HG03439 (cell line): ENCODE measurements at regions not wholly inside any gene's neighbourhood (a gene's known extent, or its start where the extent isn't known, plus 50 kb on each side); places are given as distances from the start of the nearest gene placed in this dataset.

ENCODE experiments used
- ATAC-seq: cut with Tn5 transposase; IDR thresholded peaks from one replicate; pipeline ENCODE4 v1.9.1; 2021; ENCODE audit warnings: mild to moderate bottlenecking, moderate library complexity; ENCODE audit not compliant: unreplicated experiment

DNA sequence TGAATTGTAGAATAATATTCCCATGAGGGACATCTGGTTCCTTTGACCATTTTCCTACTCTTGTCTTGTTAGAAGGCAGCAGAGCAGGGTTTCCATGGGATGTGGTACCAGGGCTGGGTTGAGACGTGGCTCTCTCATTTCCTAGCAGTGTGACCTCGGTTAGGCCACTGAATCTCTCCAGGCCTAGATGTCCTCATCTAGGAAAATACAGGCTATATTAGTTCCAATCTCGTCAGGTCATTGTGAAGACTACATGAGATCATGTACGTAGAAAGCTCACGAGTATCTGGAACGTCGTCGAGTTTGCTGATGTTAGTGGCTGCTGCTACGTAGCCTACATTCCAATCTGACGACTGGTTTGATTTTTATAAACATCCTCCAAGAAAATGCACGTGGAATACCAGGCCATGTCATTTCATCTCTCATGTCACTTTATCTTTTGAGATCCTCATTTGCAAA is 278.2 kb upstream of the GATB start:
- ATAC-seq = no peak

DNA sequence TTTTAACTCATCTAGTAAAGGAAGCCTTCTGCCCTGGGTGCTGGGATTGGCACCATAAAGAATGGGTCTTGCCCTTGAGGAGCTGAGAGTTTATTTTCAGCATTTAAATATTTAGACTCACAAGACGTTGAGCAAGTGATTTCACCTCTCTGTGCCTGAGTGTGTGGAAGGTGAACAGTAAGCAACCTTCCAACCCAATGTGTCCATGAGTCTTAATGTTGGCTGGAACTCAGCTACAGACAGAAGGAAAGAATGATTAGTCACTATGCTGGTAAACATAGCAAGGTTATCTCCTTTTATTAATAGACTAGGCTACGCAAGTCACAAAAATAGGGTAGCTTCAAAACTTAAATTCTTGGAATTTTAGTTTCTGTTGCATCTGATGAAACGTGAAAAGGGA is 277.4 kb upstream of the GATB start:
- no peak for ATAC-seq

DNA sequence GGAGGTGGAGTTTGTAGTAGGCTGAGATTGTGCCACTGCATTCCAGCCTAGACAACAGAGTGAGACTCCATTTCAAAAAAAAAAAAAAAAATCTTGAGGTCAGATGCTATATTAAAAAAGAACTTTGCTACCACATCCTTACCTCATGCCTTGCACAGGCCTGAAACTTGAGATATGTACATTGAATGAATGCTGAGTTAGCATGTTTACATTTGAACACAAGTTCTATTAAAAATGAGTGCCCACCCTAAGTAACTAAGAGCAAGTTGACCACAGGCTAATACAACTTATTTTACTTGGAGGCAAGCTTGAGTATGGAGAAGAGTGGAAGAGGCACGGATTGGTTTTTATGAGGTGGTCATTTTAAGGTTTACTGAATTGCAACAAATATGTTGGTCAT is 276.6 kb upstream of the GATB start:
- no peak for ATAC-seq

DNA sequence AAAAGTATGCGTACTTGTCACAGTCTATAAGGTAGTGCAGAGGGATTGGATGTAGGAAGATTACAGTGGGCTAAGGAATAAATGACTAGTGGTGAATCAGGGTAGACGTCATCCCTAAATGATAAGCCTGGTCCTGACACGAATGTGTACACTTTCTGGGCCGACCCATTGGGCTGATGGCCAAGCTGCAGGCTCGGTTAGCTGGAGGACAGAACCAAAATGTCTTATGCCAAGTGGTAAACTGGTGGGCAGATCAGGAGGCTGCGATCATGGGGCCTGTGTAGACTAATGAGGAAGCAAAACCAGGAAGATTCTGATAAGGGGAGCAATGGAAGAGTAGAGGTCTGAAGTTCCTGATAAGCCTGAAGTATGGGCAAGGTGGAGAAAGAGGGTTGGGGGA is 272.8 kb upstream of the GATB start:
- ATAC-seq = no peak

DNA sequence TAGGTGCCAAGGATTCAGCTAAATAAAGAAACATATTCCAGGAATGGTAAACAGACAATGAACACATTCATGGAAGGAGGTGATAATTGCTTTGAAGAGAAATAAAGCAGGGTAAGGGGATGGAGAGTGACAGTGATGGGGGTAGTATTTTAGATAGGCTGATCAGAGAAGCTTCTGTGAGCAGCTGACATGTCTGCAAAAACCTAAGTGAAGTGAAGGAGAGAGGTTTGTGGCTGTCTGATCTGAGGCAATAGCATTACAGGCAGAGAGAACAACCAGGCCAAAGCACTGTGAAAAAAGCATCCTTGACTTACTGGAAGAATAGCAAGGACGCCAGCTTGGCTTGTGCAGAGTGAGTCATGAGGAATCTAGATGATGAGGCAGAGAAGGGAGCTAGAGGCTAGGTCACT is 271.9 kb upstream of the GATB start:
- no peak for ATAC-seq

DNA sequence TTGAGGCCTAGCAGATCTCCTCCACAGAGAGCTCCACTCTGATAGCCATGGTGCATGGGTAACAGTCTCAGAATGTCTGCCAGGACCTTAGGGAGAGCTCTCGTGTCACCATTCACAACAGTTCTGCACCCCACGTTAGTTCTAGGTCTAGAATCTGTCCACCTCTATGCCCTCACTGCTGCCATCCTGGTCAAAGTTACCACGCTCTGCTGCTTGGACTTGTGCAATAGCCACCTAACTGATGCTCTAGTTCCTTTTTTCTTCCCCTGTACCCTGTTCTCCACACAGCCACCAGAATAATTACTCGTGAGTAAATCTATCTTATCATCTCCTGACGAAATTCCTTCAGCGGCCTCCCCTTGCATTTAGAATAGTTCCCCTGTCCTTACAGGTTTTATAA is 268.8 kb upstream of the GATB start:
- no peak for ATAC-seq

DNA sequence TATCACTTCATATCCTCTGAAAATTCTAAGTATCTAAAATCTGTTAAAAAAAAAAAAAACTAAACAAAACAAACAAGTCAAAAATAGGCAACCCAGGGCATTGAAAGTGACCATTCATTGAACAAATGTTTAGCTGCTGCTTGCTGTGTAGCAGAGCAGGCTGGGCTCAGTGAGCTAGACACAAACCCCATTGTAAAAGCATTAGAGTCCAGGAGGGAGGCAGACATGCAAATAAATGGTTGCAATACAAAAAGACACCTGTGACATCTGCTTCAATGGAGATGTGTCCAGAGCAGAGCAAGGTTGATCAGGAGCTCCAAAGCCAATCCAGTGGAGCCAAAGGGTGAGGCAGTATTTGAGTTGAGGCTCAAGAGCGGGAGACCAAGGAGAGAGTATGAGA is 267.3 kb upstream of the GATB start:
- no peak for ATAC-seq

DNA sequence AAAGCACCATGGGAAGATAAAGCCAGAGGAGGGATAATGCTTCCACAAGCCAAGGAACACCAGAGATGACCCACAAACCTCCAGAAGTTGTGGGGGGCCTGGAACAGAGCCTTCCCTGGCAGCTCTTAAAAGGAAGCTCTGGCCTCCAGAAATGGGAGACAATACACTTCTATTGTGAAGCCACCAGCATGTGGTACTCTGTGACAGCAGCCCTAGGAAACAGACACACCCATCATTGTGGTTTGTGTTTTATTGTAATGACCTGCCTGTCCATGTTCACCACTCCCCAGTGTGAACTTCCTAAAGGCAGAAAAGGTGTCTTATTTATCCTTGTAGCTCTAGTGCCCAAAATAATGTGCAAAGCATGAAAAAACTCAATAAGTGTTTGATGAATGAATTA is 264.1 kb upstream of the GATB start:
- no peak for ATAC-seq

DNA sequence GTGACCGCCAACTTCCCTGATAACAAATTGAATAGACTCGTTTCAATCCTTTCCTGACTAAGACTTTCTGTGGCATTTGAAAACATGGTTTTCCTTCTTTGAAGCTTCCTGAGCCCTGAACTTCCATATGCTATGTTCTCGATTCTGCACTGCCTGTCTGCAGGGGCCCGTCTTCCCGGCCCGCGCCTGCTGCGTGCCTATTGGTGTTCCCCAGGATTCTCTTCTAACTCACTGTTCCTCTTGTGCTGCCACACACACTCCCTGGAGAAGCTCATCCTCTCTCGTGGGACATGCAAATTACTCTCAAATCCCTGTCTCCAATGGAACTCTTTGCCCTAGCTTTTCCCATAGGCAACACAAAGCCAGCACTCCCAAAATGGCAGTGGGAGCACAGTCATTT is 262.9 kb upstream of the GATB start:
- ATAC-seq = no peak

DNA sequence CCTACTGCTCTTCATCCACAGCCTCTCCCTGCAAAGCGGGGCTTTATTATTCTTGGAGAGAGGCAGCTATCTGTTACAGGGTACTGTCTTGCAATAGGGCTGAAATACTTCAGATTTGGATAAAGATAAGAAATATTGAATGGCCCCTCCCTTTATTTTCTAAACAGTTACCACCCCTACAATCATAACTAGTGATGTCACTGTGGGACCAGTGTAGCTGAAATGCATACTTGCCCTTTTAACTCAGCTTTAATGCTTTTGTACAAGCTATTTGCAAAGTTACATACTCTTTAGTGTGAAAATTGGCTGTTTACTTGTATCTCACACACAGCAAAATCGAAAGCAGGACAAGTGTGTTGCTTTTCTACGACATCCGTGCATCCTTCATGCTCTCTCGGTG is 261.7 kb upstream of the GATB start:
- no peak for ATAC-seq

DNA sequence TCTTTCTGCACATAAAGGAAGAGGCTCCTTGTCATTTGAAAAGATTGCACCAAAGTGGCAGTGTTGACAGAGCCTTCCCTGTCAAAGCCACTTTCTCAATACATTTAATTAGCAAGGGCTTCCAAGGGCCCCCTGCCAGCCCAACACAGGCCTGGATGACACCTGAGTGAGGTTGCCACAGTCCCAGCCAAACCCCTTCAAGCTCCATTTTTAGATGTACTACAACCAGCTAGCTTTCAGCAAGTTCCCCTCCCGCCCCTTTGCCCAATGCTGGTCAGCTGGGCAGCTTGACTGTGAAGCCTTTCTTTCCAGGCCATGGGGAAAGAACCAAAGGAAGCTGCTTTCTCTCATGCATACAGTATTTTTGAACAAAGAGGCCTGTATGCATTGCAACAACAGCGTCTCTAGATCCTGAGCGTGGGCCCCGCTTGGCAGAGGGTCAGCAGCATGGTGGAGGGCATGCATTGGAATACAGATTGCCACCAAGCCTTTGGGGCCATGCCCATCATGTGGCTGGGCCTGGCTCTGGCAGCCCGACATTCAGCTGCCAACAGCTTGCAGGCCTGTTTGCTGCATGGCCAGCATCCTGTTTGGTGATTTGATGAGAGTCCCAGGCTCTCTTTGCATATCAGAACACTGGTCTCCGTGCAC is 261.1 kb upstream of the GATB start:
- ATAC-seq = no peak

DNA sequence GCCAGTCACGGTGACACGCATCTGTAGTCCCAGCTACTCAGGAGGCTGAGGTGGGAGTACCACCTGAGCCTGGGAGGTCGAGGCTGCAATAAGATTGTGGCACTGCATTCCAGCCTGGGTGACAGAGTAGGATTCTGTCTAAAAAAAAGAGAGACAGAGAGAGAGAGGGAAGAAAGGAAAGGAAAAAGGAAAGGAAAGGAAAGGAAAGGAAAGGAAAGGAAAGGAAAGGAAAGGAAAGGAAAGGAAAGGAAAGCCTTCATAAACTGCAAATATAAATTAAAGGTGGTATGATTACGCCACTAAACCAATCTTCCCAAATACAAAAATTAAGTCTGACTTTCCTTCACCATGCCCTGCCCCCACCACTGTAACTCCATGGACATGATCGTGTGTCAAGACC is 259.3 kb upstream of the GATB start:
- no peak for ATAC-seq

DNA sequence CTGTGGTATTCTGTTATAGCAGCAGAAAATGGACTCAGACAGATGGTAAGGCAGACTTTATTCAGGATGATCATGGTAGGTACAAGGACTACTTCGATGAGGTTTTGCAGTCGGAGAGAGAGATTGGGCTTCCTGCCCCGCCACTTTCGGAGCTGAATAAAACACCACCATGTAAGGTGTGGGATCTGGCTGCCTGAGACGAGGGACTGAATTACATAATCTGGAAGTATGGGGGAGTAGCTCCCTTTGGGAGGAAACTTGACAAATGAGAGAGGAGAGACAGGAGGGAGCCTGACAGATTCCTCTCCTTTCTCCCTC is 255.5 kb upstream of the GATB start:
- no peak for ATAC-seq

DNA sequence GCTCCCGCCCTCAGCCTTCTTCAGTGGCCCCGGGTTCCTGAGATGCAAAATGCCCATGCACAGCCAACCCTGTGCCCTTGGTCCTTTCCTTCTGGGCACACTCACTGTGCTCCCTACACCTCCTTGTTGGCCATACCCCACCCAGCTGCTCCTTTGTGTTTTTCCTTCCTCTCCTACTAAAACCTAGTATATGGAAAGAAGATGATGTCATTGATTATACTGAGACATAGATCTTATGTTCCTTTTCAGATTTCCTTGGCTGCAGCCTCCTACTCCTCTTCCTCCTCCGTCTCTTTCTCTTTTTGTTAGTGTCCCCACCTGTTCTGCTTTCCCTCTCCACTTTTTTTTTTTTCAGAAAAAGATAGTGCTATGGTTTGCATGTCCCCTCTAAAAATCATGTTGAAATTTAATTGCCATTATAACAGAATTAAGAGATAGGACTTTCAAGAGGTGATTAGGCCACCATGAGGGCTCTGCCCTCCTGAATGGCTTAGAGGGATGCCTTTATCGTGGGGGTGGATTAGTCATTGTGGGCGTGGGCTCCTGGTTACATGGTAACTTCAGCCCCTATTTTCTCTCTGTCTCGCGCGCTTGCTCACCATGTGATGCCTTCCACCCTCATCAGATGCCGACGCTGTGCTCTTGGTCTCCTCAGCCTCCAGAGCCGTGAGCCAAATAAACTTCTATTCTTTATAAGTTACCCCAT is 254.9 kb upstream of the GATB start:
- no peak for ATAC-seq

DNA sequence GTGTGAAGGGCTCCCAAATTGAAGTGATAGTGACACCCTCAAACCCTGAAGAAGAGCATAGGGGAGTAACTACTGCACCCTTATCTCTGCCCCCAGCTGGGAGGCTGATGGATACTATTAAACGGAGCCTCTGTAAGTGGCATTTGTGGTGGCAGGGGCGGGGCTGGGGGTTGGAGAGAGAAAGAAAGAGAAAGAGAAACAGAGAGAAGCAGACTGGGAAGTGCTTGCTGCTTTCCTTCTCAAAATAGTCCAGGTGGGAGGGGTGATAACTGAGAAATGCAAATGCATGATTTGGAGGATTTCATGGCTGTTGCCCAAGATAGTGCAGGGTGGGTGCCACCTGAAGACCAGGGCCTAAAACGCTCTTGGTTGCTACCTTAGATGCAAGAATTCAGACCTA is 253.5 kb upstream of the GATB start:
- peak; percentile 89 for ATAC-seq

DNA sequence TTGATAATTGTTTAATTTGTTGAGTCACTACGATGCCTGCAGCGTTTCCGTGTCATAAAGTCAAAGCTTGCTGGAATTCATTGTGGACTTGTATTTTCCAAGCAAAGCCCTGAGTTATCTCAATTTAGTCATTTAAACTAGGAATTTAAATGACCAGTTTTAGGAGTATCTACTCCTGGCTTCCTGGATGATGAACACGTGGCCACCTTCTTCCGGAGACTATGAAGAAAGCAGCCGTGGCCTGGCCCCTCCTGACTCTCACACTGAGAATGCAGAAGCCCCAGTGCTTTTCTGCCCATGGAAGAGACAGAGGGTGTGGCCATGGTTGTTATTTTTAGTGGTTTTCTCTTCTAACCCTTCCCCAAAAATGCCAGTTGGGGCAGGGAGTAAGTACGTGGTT is 250.7 kb upstream of the GATB start:
- no peak for ATAC-seq

DNA sequence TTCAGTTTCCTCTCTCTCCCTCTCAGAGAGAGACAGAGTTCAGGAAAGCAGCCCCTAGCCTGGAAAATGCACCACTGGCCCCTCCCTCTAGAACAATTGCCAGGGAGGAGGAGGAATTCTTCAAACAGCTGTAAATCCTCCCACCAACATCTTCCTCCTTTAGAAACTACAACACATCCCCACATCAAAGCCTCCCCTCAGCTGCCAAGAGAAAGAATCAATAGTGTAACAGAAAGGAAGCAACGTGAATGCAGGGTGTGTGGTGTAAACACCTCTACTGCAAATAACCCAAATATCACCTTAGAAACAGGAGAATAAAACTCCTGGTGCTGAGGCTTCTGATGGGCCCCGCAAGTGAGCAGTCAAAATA is 249.9 kb upstream of the GATB start:
- ATAC-seq = no peak

DNA sequence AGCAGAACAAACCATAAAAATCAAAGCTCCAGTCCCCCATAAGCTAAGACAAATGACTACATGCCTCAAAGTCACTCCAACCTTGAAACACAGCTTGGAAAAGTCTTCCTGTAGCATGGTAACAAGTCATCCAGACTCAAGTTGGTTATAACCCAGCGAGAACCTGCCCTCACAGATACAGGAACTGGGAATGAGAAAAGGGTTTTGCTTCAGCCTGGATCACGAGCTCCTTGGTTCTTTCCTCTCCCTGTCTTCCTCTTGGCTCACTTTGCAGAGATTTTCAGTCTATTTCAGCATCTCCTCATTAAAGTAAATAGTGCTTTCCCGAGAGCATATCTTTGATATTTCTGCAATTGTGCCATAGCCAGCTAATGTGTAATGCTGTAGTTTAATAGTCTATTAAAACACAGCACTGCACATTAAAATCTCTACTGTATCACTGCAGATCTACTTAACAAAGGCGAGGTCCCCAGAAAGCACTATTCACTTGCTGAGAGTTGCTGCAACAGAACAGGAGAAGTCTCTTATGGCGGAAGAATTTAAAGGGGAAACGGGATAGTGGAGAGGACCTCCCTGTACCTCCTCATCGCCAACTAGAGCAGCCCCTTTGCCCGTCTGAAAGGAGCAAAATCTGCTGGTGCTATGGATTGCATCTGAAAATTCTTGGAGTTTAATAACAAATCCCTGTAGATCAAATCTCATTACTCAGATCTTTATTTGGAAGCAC is 249.3 kb upstream of the GATB start:
- ATAC-seq = no peak

DNA sequence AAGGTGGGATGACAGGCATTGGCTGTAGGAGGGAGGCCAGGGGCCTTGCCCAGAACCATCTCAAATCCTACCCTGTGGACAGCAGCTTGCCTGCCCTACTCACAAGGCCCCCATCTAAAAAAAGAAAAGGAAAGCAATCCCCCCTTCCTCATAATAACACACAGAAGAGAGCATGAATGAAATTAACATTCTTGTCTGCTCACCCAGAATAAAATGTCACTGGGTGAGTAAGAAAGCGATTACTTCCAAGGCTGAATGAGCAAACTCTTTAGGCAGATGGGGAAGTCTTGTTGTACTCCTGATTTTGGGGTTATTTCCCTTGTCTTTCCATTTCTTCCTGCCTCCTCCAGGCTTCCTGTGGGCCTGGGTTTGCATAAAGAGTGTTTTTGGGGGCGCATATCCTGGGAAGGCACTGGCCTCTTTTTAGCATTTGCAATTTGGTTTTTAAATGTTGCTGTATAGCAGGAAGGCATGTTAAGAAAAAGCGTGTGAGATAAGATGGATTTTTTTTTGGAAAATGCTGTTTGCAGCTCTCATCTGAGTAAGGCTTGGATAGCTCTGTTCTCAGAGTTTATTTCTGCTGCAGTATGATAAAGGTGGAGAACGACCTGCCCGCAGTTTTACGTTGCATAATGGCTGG is 248.3 kb upstream of the GATB start:
- ATAC-seq = no peak

DNA sequence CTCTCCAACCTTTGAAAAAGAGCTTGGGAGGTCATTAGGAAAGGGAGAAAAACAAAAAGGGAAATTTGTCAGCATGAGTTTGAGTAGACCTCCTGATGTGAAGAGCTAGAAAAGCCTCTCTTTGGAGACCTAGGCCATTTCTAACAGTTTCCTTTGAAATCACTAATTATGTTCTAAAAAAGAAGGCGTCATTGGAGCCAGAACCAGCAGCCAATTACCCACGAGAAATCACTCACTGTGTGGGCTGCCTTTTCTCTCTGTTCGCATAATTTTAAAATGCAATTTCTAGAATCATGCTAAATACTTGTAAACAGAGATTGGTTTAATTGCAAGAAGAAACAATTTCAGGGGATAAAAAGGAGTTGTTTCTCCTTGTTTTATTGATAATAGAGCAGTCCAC is 246.3 kb upstream of the GATB start:
- ATAC-seq = no peak

DNA sequence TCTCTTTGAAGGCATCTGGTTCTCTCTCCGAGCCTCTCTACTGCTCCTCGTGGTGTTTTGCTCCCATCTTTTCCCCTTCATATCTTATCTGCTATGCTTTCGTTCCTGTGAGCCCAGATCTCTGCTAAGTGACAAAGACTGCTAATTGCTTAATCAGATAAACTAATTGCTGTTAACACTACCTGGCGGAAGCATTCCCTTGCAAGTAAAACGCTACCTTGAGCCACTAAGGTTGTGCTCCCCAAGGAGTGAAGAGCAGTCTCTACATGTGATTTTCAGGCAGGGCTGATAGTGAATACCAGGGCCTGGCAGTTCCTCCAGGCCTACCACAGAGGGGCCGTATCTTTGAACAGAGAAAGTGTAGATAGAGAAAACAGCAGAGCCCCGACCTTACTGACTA is 244.0 kb upstream of the GATB start:
- no peak for ATAC-seq

DNA sequence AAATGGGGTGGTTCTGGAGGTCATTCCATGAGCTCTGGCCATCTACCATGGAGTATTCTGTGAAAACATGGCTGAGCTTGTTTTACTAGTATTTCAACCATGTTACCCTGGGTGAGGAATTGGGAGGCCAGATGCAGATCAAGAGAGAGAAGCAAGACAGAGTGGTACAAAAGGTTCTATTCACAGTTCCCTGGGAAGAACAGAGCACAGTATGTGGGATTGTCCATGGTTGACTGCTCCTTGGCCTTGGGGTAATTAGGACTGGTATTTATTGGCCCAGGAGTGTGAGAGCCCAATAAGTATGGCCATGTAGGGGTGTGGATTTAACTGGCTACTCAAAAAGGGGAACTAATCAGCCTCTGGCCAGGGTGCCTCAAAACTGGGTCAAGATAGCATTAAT is 239.7 kb upstream of the GATB start:
- no peak for ATAC-seq
